Neural cell (in vitro differentiated cells): ENCODE measurements at regions not wholly inside any gene's neighbourhood (a gene's known extent, or its start where the extent isn't known, plus 50 kb on each side); places are given as distances from the start of the nearest gene placed in this dataset.

Experiments used
- H2AFZ ChIP-seq: fragments of 200-600, 300-800 bp; sonication (generic), shearing (Covaris generic); 2 replicates; pipeline ENCODE4 v1.6.0; 2014; ENCODE audit warnings: low read depth, mild to moderate bottlenecking, antibody characterized with exemption, low read length, moderate library complexity
- H3F3A ChIP-seq: fragments of 200-600 bp; shearing (Covaris generic); 2 replicates; pipeline ENCODE4 v1.6.1; 2016; ENCODE audit warnings: mild to moderate bottlenecking, moderate library complexity, mixed read lengths, antibody characterized with exemption, low read length; ENCODE audit not compliant: insufficient read depth, poor library complexity, severe bottlenecking
- H3K27ac ChIP-seq: fragments of 200-600, 300-800 bp; sonication (generic), shearing (Covaris generic); 2 replicates; pipeline ENCODE4 v1.5.1; 2014; ENCODE audit warnings: mild to moderate bottlenecking, low read length, moderate library complexity
- H3K27me3 ChIP-seq: fragments of 300-800, 200-600 bp; sonication (generic), shearing (Covaris generic); 2 replicates; pipeline ENCODE4 v1.6.0; 2014; ENCODE audit warnings: mild to moderate bottlenecking, low read depth, low read length, moderate library complexity; ENCODE audit not compliant: insufficient read depth
- H3K36me3 ChIP-seq: fragments of 300-800, 200-600 bp; sonication (generic), shearing (Covaris generic); 2 replicates; pipeline ENCODE4 v1.5.1; 2014; ENCODE audit warnings: mild to moderate bottlenecking, antibody characterized with exemption, low read length, moderate library complexity; ENCODE audit not compliant: insufficient read depth
- H3K4me2 ChIP-seq: fragments of 300-800, 200-600 bp; sonication (generic), shearing (Covaris generic); 2 replicates; pipeline ENCODE4 v1.6.0; 2014; ENCODE audit warnings: mild to moderate bottlenecking, low read length
- H3K4me3 ChIP-seq: fragments of 300-800, 200-600 bp; sonication (generic), shearing (Covaris generic); 2 replicates; pipeline ENCODE4 v1.5.1; 2014; ENCODE audit warnings: mild to moderate bottlenecking, low read length, moderate library complexity
- H3K79me2 ChIP-seq: fragments of 200-600 bp; shearing (Covaris generic); replicated peaks from 2 replicates; pipeline ENCODE4 v1.6.0; 2014; ENCODE audit warnings: mild to moderate bottlenecking, low read length, moderate library complexity; ENCODE audit not compliant: insufficient read depth
- H3K9ac ChIP-seq: fragments of 300-800, 200-600 bp; sonication (generic), shearing (Covaris generic); 2 replicates; pipeline ENCODE4 v1.6.1; 2016; ENCODE audit warnings: mild to moderate bottlenecking, low read length, mixed read lengths
- H3K9me2 ChIP-seq: fragments of 200-600 bp; shearing (Covaris generic); 2 replicates; pipeline ENCODE4 v1.6.1; 2016; ENCODE audit warnings: mild to moderate bottlenecking, low read length, mixed read lengths; ENCODE audit not compliant: insufficient read depth
- H3K9me3 ChIP-seq: fragments of 200-600, 300-800 bp; sonication (generic), shearing (Covaris generic); 2 replicates; pipeline ENCODE4 v1.6.1; 2016; ENCODE audit warnings: mild to moderate bottlenecking, mixed run types, low read length, moderate library complexity, mixed read lengths
- H4K20me1 ChIP-seq: fragments of 200-600 bp; shearing (Covaris generic); 2 replicates; pipeline ENCODE4 v1.6.1; 2016; ENCODE audit warnings: mild to moderate bottlenecking, mixed run types; ENCODE audit not compliant: insufficient read depth
- EP300 ChIP-seq: fragments of 450-650 bp; conservative IDR thresholded peaks from 2 replicates; pipeline ENCODE4 v1.6.1; 2014; ENCODE audit warnings: antibody characterized with exemption, mild to moderate bottlenecking, moderate library complexity; ENCODE audit not compliant: poor library complexity, severe bottlenecking
- EZH2 ChIP-seq: fragments of 200-600, 300-800 bp; shearing (Covaris generic), sonication (generic); IDR thresholded peaks from 2 replicates; pipeline ENCODE4 v1.6.1; 2014; ENCODE audit warnings: antibody characterized with exemption, low read length, borderline replicate concordance, mild to moderate bottlenecking; ENCODE audit not compliant: insufficient read depth, poor library complexity, severe bottlenecking
- MXI1 ChIP-seq: fragments of 450-650 bp; conservative IDR thresholded peaks from 2 replicates; pipeline ENCODE4 v1.6.1; 2014; ENCODE audit warnings: antibody characterized with exemption, mild to moderate bottlenecking; ENCODE audit not compliant: poor library complexity, severe bottlenecking
- POLR2AphosphoS5 ChIP-seq: IDR thresholded peaks from 2 replicates; pipeline ENCODE4 v1.6.1; 2012
- RAD21 ChIP-seq: fragments of 450-650 bp; conservative IDR thresholded peaks from 2 replicates; pipeline ENCODE4 v1.6.1; 2014; ENCODE audit warnings: antibody characterized with exemption, mild to moderate bottlenecking, moderate library complexity
- SMC3 ChIP-seq: fragments of 450-650 bp; conservative IDR thresholded peaks from 2 replicates; pipeline ENCODE4 v1.6.1; 2014; ENCODE audit warnings: antibody characterized with exemption, mild to moderate bottlenecking, moderate library complexity; ENCODE audit not compliant: poor library complexity
- TAF1 ChIP-seq: IDR thresholded peaks from 2 replicates; pipeline ENCODE4 v1.6.1; 2012; ENCODE audit warnings: low read depth
- TF ChIP-seq, protein P1 (sequence below): fragments of 450-650 bp; IDR thresholded peaks from 2 replicates; pipeline ENCODE4 v1.5.1; 2014; ENCODE audit warnings: antibody characterized with exemption, mild to moderate bottlenecking, moderate library complexity; ENCODE audit not compliant: poor library complexity, severe bottlenecking
- TF ChIP-seq, protein P2 (sequence below): IDR thresholded peaks from 2 replicates; pipeline ENCODE4 v1.6.1; 2012; ENCODE audit warnings: borderline replicate concordance

DNA sequence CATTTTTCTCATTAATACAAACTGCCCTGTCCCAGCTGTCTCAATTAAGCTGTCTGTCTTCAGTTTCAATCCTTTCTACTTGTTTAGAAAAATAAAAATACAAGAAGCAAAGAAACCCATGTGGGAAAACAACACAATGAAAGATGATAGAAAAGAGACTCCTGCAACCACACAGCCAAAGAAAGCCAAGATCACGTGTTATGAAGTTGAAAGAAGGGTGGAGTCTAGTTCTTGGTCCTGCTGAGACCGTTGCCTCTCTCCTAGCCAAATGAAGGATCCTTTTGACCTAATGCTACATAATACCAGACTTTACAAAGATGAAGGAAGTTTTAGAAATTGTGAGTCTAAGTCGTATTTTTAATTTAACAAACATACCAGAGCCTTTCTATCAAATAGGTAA, 218.8 kb upstream of the RRP15 start:
- Histone ChIP-seq H3K36me3 (no peaks in the 10 kb centered on the region), H3K9me3 (no peaks in the 10 kb centered on the region), H3K79me2 (no peaks in the 10 kb centered on the region), H3K27ac (no peak overlapping the region), H3K9ac (no peak overlapping the region), H3K4me3 (no peak overlapping the region), H2AFZ (no peak overlapping the region), H4K20me1 (no peaks in the 10 kb centered on the region), H3K9me2 (no peaks in the 10 kb centered on the region), H3F3A (no peaks in the 10 kb centered on the region), H3K4me2 (no peak overlapping the region), H3K27me3 (no peaks in the 10 kb centered on the region)
- TF ChIP-seq EZH2 (no peak), TAF1 (no peak), SMC3 (no peak), RAD21 (no peak), EP300 (no peak), POLR2AphosphoS5 (no peak), MXI1 (no peak)
- TF ChIP-seq, protein P1, sequence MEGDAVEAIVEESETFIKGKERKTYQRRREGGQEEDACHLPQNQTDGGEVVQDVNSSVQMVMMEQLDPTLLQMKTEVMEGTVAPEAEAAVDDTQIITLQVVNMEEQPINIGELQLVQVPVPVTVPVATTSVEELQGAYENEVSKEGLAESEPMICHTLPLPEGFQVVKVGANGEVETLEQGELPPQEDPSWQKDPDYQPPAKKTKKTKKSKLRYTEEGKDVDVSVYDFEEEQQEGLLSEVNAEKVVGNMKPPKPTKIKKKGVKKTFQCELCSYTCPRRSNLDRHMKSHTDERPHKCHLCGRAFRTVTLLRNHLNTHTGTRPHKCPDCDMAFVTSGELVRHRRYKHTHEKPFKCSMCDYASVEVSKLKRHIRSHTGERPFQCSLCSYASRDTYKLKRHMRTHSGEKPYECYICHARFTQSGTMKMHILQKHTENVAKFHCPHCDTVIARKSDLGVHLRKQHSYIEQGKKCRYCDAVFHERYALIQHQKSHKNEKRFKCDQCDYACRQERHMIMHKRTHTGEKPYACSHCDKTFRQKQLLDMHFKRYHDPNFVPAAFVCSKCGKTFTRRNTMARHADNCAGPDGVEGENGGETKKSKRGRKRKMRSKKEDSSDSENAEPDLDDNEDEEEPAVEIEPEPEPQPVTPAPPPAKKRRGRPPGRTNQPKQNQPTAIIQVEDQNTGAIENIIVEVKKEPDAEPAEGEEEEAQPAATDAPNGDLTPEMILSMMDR: no peak
- TF ChIP-seq, protein P2, sequence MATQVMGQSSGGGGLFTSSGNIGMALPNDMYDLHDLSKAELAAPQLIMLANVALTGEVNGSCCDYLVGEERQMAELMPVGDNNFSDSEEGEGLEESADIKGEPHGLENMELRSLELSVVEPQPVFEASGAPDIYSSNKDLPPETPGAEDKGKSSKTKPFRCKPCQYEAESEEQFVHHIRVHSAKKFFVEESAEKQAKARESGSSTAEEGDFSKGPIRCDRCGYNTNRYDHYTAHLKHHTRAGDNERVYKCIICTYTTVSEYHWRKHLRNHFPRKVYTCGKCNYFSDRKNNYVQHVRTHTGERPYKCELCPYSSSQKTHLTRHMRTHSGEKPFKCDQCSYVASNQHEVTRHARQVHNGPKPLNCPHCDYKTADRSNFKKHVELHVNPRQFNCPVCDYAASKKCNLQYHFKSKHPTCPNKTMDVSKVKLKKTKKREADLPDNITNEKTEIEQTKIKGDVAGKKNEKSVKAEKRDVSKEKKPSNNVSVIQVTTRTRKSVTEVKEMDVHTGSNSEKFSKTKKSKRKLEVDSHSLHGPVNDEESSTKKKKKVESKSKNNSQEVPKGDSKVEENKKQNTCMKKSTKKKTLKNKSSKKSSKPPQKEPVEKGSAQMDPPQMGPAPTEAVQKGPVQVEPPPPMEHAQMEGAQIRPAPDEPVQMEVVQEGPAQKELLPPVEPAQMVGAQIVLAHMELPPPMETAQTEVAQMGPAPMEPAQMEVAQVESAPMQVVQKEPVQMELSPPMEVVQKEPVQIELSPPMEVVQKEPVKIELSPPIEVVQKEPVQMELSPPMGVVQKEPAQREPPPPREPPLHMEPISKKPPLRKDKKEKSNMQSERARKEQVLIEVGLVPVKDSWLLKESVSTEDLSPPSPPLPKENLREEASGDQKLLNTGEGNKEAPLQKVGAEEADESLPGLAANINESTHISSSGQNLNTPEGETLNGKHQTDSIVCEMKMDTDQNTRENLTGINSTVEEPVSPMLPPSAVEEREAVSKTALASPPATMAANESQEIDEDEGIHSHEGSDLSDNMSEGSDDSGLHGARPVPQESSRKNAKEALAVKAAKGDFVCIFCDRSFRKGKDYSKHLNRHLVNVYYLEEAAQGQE: no peak

DNA sequence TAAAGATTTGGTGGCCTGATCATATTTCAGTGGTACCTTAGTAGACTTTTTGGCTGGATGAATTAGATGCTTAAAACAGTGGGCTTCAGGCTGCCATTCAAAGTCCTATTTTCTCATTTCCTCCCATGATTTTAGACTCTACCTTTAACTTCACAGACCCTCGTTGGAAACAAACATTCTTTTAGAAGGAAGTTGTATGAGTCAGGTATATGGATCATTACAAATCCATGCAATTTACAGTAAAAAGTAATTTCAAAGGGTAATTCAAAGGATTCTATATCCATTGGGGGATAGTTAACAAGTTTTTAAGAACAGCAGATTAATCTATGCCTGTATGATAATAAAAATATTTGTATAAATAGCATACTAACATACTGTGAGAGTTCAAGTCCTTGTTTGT, 216.9 kb upstream of the RRP15 start:
- no peak overlapping the region for H3K4me3 ChIP-seq
- no peak overlapping the region for H3K4me2 ChIP-seq
- H3K36me3 ChIP-seq: no peaks in the 10 kb centered on the region
- no peaks in the 10 kb centered on the region for H3K79me2 ChIP-seq
- H3K27ac ChIP-seq: no peak overlapping the region
- no peaks in the 10 kb centered on the region for H3K9me2 ChIP-seq
- no peaks in the 10 kb centered on the region for H3F3A ChIP-seq
- no peaks in the 10 kb centered on the region for H4K20me1 ChIP-seq
- H2AFZ ChIP-seq: no peak overlapping the region
- no peak overlapping the region for H3K9ac ChIP-seq
- TF ChIP-seq RAD21 (no peak), SMC3 (no peak), POLR2AphosphoS5 (no peak), EZH2 (no peak), EP300 (no peak), MXI1 (no peak), TAF1 (no peak)
- TF ChIP-seq, protein P2: no peak
- TF ChIP-seq, protein P1: no peak
- H3K27me3 ChIP-seq: no peaks in the 10 kb centered on the region
- no peaks in the 10 kb centered on the region for H3K9me3 ChIP-seq
